HG03571 (cell line): ENCODE measurements at regions not wholly inside any gene's neighbourhood (a gene's known extent, or its start where the extent isn't known, plus 50 kb on each side); places are given as distances from the start of the nearest gene placed in this dataset.

Experiments used
- ATAC-seq: cut with Tn5 transposase; IDR thresholded peaks from one replicate; pipeline ENCODE4 v1.9.1; 2021; ENCODE audit not compliant: unreplicated experiment

GRCh38 chr18:51397347-51397962, 200.0 kb upstream of the MEX3C start:
- no peak for ATAC-seq

GRCh38 chr18:51398104-51398503, 200.6 kb upstream of the MEX3C start:
- ATAC-seq: no peak

GRCh38 chr18:51399491-51400122, 202.1 kb upstream of the MEX3C start:
- ATAC-seq: no peak

- no peak for ATAC-seq
These were observed 203.2 kb upstream of the MEX3C start for GRCh38 chr18:51400721-51401120.

GRCh38 chr18:51401912-51402311, 204.4 kb upstream of the MEX3C start:
- no peak for ATAC-seq

- no peak for ATAC-seq
These were observed 207.1 kb upstream of the MEX3C start for GRCh38 chr18:51404620-51405019.

GRCh38 chr18:51405683-51406477, 208.4 kb upstream of the MEX3C start:
- no peak for ATAC-seq

GRCh38 chr18:51417643-51418483, 220.4 kb upstream of the MEX3C start:
- no peak for ATAC-seq

- ATAC-seq: peak; percentile 41
These were observed 228.0 kb upstream of the MEX3C start for GRCh38 chr18:51425475-51425874.

- no peak for ATAC-seq
These were observed 228.4 kb upstream of the MEX3C start for GRCh38 chr18:51425889-51426288.

GRCh38 chr18:51426996-51427395, 229.5 kb upstream of the MEX3C start:
- no peak for ATAC-seq

GRCh38 chr18:51429644-51430043, 232.2 kb upstream of the MEX3C start:
- ATAC-seq: no peak

GRCh38 chr18:51430538-51430937, 233.1 kb upstream of the MEX3C start:
- no peak for ATAC-seq

GRCh38 chr18:51433296-51433695, 235.8 kb upstream of the MEX3C start:
- ATAC-seq: no peak

GRCh38 chr18:51433881-51434280, 236.4 kb upstream of the MEX3C start:
- no peak for ATAC-seq

GRCh38 chr18:51437280-51438271, 240.1 kb upstream of the MEX3C start:
- ATAC-seq: no peak

GRCh38 chr18:51438797-51439350, 241.4 kb upstream of the MEX3C start:
- no peak for ATAC-seq

- no peak for ATAC-seq
These were observed 244.5 kb upstream of the MEX3C start for GRCh38 chr18:51442012-51442411.

- no peak for ATAC-seq
These were observed 249.2 kb upstream of the MEX3C start for GRCh38 chr18:51446571-51447210.
